GM21723 (cell line): ENCODE measurements at regions not wholly inside any gene's neighbourhood (a gene's known extent, or its start where the extent isn't known, plus 50 kb on each side); places are given as distances from the start of the nearest gene placed in this dataset.
"Not testable (repeated sequence)": the region's sequence is repeated elsewhere in the genome, so short reads cannot be mapped to it uniquely, and the experiment has no call there.

Source experiments
- ATAC-seq: cut with Tn5 transposase; IDR thresholded peaks from one replicate; pipeline ENCODE4 v1.9.1; 2021; ENCODE audit warnings: mild to moderate bottlenecking, moderate library complexity; ENCODE audit not compliant: unreplicated experiment

DNA sequence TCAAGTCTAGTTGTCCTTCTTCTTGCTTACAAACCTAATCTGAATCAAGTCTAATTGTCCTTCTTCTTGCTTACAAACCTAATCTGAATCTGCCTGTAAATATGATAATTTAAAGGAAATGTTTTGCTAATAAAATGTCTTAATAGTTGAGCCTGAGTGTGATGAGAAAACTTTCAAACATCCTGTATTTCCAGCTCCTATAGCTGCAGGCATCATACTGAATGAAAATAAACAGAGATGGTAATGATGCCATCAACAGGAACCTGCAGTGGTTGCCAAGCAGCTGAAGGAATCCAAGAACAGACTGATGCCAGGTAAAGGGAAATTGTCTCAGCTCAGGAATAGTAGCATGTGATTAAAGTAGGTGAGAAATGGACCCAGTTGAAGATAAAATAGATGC is 156.1 kb upstream of the IRS4 start:
- ATAC-seq, result no peak

DNA sequence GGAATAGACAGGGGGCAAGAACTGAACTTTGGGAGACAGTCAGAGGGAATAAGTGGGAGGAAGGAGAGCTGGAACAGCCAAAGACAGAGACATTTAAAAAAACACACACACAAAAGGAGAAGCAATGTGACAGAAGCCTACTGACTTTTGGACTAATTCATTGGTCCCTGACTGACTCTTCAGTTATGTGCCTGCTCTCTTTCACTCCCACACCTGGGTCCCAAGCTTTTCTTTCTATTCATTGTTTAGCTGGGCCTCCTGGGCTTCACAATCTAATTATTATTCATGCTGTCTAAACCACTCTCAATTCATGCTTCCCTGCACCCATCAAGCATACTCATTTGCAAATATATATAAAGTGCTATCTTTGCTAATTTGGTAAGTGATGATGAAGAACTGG is 139.2 kb upstream of the IRS4 start:
- no peak for ATAC-seq

GRCh38 chrX:108843039-108843438 is 106.7 kb upstream of the IRS4 start:
- ATAC-seq, result not testable (repeated sequence)

DNA sequence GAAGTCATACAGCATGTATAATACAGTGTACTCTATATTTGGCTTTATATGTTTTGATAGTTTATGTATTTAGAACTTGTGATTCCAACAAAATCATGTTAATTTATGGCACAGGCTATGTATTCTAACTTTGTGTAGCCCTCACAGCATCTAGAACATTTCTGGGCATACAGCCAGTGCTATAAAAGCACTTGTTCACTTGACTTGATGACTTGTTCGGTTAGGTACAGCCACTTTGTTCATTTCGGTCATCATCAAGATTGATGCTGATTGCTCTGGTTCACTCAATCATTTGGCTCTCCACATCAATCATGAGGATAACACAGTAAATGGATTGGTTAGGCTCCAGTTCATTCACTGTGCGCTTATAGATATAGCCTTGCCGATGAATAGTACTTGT is 97.6 kb upstream of the IRS4 start:
- ATAC-seq, result no peak

- ATAC-seq, result no peak
Observed at GRCh38 chrX:108811891-108812290, 75.5 kb upstream of the IRS4 start.

DNA sequence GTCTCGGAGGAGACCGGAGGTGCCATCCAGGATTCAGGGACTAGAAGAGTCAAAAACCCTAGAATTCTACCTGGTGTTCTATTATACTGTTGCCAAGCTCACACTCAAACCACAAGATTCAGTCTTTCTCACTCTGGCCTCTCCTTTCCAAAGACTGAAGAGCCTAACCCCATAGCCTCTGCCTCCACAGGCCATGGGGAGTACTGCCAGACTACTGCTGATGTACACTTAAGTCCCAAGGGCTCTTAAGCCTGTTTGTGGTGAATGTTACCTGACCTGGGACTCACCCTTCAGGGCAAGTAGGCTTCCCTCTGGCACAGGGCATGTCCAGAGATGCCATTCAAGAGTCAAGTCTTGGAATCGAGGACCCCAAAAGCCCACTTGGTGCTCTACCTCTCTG is 58.9 kb upstream of the IRS4 start:
- no peak for ATAC-seq
